ENCODE measurements at regions not wholly inside any gene's neighbourhood (a gene's known extent, or its start where the extent isn't known, plus 50 kb on each side); places are given as distances from the start of the nearest gene placed in this dataset.

- TF ChIP-seq EZH2 (IDR thresholded peaks at IDR 0.05; ENCODE audit: borderline replicate concordance, low read depth, low read length, severe bottlenecking) (no peak), CTCF (IDR thresholded peaks at IDR 0.05; ENCODE audit: borderline replicate concordance, extremely low read depth, low read length, poor library complexity, severe bottlenecking) (no peak)
- H4K20me1 ChIP-seq (ENCODE audit: insufficient read depth, low read length), result no peaks in the 10 kb centered on the region
- H3K4me2 ChIP-seq (ENCODE audit: insufficient read depth, low read length), result no peak overlapping the region
- H3K9me3 ChIP-seq (ENCODE audit: insufficient read depth, low read length, severe bottlenecking), result no peaks in the 10 kb centered on the region
- no peak overlapping the region for H2AFZ ChIP-seq (ENCODE audit: low read depth, low read length)
- H3K9ac ChIP-seq (ENCODE audit: low read depth, low read length), result no peak overlapping the region
- no peak for DNase-seq
- H3K4me1 ChIP-seq (ENCODE audit: insufficient read depth, low read length), result no peaks in the 10 kb centered on the region
- peaks cover 6% of the 10 kb centered on the region for H3K27me3 ChIP-seq (ENCODE audit: insufficient read depth, low read length, poor library complexity)
- no peak overlapping the region for H3K4me3 ChIP-seq (ENCODE audit: low read depth in 1 of 2, low read length in 2 of 2)
- no peak overlapping the region for H3K27ac ChIP-seq (ENCODE audit: low read length)
- no peaks in the 10 kb centered on the region for H3K79me2 ChIP-seq (ENCODE audit: insufficient read depth, low read length)
- ATAC-seq (ENCODE audit: insufficient read depth, low read depth), result no peak
- H3K36me3 ChIP-seq (ENCODE audit: insufficient read depth, low read length), result no peaks in the 10 kb centered on the region
Observed at GRCh38 chr14:62017651-62018230, 255.5 kb downstream of the SNAPC1 start.

GRCh38 chr14:62018606-62019005, 256.4 kb downstream of the SNAPC1 start:
- ATAC-seq (ENCODE audit: insufficient read depth, low read depth) (no peak), DNase-seq (no peak)
- Histone ChIP-seq H3K27me3 (ENCODE audit: insufficient read depth, low read length, poor library complexity) (peaks cover 6% of the 10 kb centered on the region), H3K27ac (ENCODE audit: low read length) (no peak overlapping the region), H3K4me1 (ENCODE audit: insufficient read depth, low read length) (no peaks in the 10 kb centered on the region), H2AFZ (ENCODE audit: low read depth, low read length) (no peak overlapping the region), H3K9ac (ENCODE audit: low read depth, low read length) (no peak overlapping the region), H3K4me2 (ENCODE audit: insufficient read depth, low read length) (no peak overlapping the region), H4K20me1 (ENCODE audit: insufficient read depth, low read length) (no peaks in the 10 kb centered on the region), H3K36me3 (ENCODE audit: insufficient read depth, low read length) (no peaks in the 10 kb centered on the region), H3K9me3 (ENCODE audit: insufficient read depth, low read length, severe bottlenecking) (no peaks in the 10 kb centered on the region), H3K4me3 (ENCODE audit: low read depth in 1 of 2, low read length in 2 of 2) (no peak overlapping the region), H3K79me2 (ENCODE audit: insufficient read depth, low read length) (no peaks in the 10 kb centered on the region)
- TF ChIP-seq CTCF (IDR thresholded peaks at IDR 0.05; ENCODE audit: borderline replicate concordance, extremely low read depth, low read length, poor library complexity, severe bottlenecking) (no peak), EZH2 (IDR thresholded peaks at IDR 0.05; ENCODE audit: borderline replicate concordance, low read depth, low read length, severe bottlenecking) (no peak)

GRCh38 chr14:62027958-62028357, 265.7 kb downstream of the SNAPC1 start:
- no peak overlapping the region for H2AFZ ChIP-seq (ENCODE audit: low read depth, low read length)
- no peaks in the 10 kb centered on the region for H4K20me1 ChIP-seq (ENCODE audit: insufficient read depth, low read length)
- H3K9ac ChIP-seq (ENCODE audit: low read depth, low read length), result no peak overlapping the region
- ATAC-seq (ENCODE audit: insufficient read depth, low read depth) (no peak), DNase-seq (no peak)
- H3K4me3 ChIP-seq (ENCODE audit: low read depth in 1 of 2, low read length in 2 of 2), result no peak overlapping the region
- no peak overlapping the region for H3K4me2 ChIP-seq (ENCODE audit: insufficient read depth, low read length)
- H3K9me3 ChIP-seq (ENCODE audit: insufficient read depth, low read length, severe bottlenecking), result no peaks in the 10 kb centered on the region
- H3K27ac ChIP-seq (ENCODE audit: low read length), result no peak overlapping the region
- H3K36me3 ChIP-seq (ENCODE audit: insufficient read depth, low read length), result no peaks in the 10 kb centered on the region
- no peaks in the 10 kb centered on the region for H3K4me1 ChIP-seq (ENCODE audit: insufficient read depth, low read length)
- TF ChIP-seq EZH2 (IDR thresholded peaks at IDR 0.05; ENCODE audit: borderline replicate concordance, low read depth, low read length, severe bottlenecking), result no peak
- TF ChIP-seq CTCF (IDR thresholded peaks at IDR 0.05; ENCODE audit: borderline replicate concordance, extremely low read depth, low read length, poor library complexity, severe bottlenecking), result no peak
- peaks cover 10% of the 10 kb centered on the region for H3K27me3 ChIP-seq (ENCODE audit: insufficient read depth, low read length, poor library complexity)
- no peaks in the 10 kb centered on the region for H3K79me2 ChIP-seq (ENCODE audit: insufficient read depth, low read length)

GRCh38 chr14:62029569-62029924, 267.3 kb downstream of the SNAPC1 start:
- H3K79me2 ChIP-seq (ENCODE audit: insufficient read depth, low read length), result no peaks in the 10 kb centered on the region
- DNase-seq (no peak), ATAC-seq (ENCODE audit: insufficient read depth, low read depth) (no peak)
- no peaks in the 10 kb centered on the region for H3K9me3 ChIP-seq (ENCODE audit: insufficient read depth, low read length, severe bottlenecking)
- no peak overlapping the region for H2AFZ ChIP-seq (ENCODE audit: low read depth, low read length)
- no peak for TF ChIP-seq EZH2 (IDR thresholded peaks at IDR 0.05; ENCODE audit: borderline replicate concordance, low read depth, low read length, severe bottlenecking)
- TF ChIP-seq CTCF (IDR thresholded peaks at IDR 0.05; ENCODE audit: borderline replicate concordance, extremely low read depth, low read length, poor library complexity, severe bottlenecking), result no peak
- peaks cover 12% of the 10 kb centered on the region for H3K27me3 ChIP-seq (ENCODE audit: insufficient read depth, low read length, poor library complexity)
- H3K4me1 ChIP-seq (ENCODE audit: insufficient read depth, low read length), result no peaks in the 10 kb centered on the region
- H3K36me3 ChIP-seq (ENCODE audit: insufficient read depth, low read length), result no peaks in the 10 kb centered on the region
- H3K4me3 ChIP-seq (ENCODE audit: low read depth in 1 of 2, low read length in 2 of 2), result no peak overlapping the region
- H4K20me1 ChIP-seq (ENCODE audit: insufficient read depth, low read length), result no peaks in the 10 kb centered on the region
- H3K9ac ChIP-seq (ENCODE audit: low read depth, low read length), result no peak overlapping the region
- no peak overlapping the region for H3K27ac ChIP-seq (ENCODE audit: low read length)
- no peak overlapping the region for H3K4me2 ChIP-seq (ENCODE audit: insufficient read depth, low read length)
